22Rv1 (cell line): ENCODE measurements at regions not wholly inside any gene's neighbourhood (a gene's known extent, or its start where the extent isn't known, plus 50 kb on each side); places are given as distances from the start of the nearest gene placed in this dataset.

Source experiments
- ZFX ChIP-seq: fragments of 450-650 bp; IDR thresholded peaks from 2 replicates; pipeline ENCODE4 v1.6.1; 2017; ENCODE audit warnings: antibody characterized with exemption, borderline replicate concordance
- TF ChIP-seq, protein P1 (sequence below): fragments of 450-650 bp; IDR thresholded peaks from 2 replicates; pipeline ENCODE4 v1.5.1; 2017; ENCODE audit warnings: mild to moderate bottlenecking

- TF ChIP-seq, protein P1, sequence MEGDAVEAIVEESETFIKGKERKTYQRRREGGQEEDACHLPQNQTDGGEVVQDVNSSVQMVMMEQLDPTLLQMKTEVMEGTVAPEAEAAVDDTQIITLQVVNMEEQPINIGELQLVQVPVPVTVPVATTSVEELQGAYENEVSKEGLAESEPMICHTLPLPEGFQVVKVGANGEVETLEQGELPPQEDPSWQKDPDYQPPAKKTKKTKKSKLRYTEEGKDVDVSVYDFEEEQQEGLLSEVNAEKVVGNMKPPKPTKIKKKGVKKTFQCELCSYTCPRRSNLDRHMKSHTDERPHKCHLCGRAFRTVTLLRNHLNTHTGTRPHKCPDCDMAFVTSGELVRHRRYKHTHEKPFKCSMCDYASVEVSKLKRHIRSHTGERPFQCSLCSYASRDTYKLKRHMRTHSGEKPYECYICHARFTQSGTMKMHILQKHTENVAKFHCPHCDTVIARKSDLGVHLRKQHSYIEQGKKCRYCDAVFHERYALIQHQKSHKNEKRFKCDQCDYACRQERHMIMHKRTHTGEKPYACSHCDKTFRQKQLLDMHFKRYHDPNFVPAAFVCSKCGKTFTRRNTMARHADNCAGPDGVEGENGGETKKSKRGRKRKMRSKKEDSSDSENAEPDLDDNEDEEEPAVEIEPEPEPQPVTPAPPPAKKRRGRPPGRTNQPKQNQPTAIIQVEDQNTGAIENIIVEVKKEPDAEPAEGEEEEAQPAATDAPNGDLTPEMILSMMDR = no peak
- TF ChIP-seq ZFX = no peak
Observed at GRCh38 chr6:114611696-114612095, 268.9 kb upstream of the HS3ST5 start.
